ENCODE measurements at regions not wholly inside any gene's neighbourhood (a gene's known extent, or its start where the extent isn't known, plus 50 kb on each side); places are given as distances from the start of the nearest gene placed in this dataset.

GRCh38 chr10:62527019-62527827 lies 153.1 kb downstream of the ZNF365 start:
- H3K27me3 ChIP-seq (ENCODE audit: control insufficient read depth, insufficient read depth, low read length), result no peaks in the 10 kb centered on the region
- no peaks in the 10 kb centered on the region for H3K36me3 ChIP-seq (ENCODE audit: control insufficient read depth, insufficient read depth, low read length)
- no peak overlapping the region for H2AFZ ChIP-seq
- no peak overlapping the region for H3K4me2 ChIP-seq (ENCODE audit: low read length)
- no peaks in the 10 kb centered on the region for H3K9me3 ChIP-seq (ENCODE audit: control insufficient read depth, low read length)
- TF ChIP-seq, protein P1, sequence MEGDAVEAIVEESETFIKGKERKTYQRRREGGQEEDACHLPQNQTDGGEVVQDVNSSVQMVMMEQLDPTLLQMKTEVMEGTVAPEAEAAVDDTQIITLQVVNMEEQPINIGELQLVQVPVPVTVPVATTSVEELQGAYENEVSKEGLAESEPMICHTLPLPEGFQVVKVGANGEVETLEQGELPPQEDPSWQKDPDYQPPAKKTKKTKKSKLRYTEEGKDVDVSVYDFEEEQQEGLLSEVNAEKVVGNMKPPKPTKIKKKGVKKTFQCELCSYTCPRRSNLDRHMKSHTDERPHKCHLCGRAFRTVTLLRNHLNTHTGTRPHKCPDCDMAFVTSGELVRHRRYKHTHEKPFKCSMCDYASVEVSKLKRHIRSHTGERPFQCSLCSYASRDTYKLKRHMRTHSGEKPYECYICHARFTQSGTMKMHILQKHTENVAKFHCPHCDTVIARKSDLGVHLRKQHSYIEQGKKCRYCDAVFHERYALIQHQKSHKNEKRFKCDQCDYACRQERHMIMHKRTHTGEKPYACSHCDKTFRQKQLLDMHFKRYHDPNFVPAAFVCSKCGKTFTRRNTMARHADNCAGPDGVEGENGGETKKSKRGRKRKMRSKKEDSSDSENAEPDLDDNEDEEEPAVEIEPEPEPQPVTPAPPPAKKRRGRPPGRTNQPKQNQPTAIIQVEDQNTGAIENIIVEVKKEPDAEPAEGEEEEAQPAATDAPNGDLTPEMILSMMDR (IDR thresholded peaks at IDR 0.05), result no peak
- H3K4me3 ChIP-seq (ENCODE audit: low read depth, low read length), result no peak overlapping the region
- no peak overlapping the region for H3K9ac ChIP-seq
- no peaks in the 10 kb centered on the region for H3K4me1 ChIP-seq
- no peaks in the 10 kb centered on the region for H3K79me2 ChIP-seq
- no peak overlapping the region for H3K27ac ChIP-seq

DNA sequence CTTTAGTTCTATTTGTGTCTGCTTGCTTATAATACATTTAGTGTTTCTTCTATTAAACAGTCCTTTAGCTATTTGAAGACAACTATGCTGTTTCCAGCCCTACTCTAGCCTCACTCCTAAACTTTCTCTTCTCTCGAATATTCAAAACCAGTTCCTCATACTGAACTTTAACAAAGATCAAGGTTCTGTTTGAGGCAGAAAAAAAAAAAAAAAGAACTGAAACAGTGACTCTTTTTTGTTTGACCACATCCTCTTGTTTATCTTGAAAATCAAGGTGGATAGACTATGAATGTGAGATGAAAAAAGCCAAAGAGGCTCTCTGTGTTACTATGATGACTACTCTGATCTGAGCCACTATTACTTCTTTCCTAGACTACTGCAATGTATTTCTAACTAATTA lies 154.3 kb downstream of the ZNF365 start:
- Histone ChIP-seq H3K4me2 (ENCODE audit: low read length) (no peak overlapping the region), H3K4me3 (ENCODE audit: low read depth, low read length) (no peak overlapping the region), H3K9ac (no peak overlapping the region), H3K9me3 (ENCODE audit: control insufficient read depth, low read length) (no peaks in the 10 kb centered on the region), H3K27ac (no peak overlapping the region), H3K36me3 (ENCODE audit: control insufficient read depth, insufficient read depth, low read length) (no peaks in the 10 kb centered on the region), H3K4me1 (no peaks in the 10 kb centered on the region), H3K79me2 (no peaks in the 10 kb centered on the region), H3K27me3 (ENCODE audit: control insufficient read depth, insufficient read depth, low read length) (no peaks in the 10 kb centered on the region), H2AFZ (no peak overlapping the region)
- TF ChIP-seq, protein P1 (IDR thresholded peaks at IDR 0.05), result no peak

DNA sequence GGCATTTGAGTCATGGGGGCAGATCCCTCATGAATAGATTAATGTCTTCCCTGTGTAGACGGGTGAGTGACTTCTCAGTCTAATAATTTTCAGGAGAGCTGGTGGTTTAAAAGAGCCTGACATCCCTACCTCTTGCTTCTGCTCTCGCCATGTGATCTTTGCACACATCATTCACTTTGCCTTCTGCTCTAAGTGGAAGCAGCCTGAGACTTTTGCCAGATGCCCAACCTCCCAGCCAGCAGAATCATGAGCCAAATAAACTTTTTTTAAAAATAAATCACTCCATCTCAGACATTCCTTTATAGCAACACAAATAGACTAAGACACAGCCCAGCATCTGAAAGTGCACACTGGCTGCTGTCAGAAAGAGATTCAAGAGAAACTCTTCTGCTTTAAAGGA lies 155.2 kb downstream of the ZNF365 start:
- Histone ChIP-seq H3K79me2 (no peaks in the 10 kb centered on the region), H2AFZ (no peak overlapping the region), H3K27ac (no peak overlapping the region), H3K9ac (no peak overlapping the region), H3K4me1 (no peaks in the 10 kb centered on the region), H3K27me3 (ENCODE audit: control insufficient read depth, insufficient read depth, low read length) (no peaks in the 10 kb centered on the region), H3K36me3 (ENCODE audit: control insufficient read depth, insufficient read depth, low read length) (no peaks in the 10 kb centered on the region), H3K4me3 (ENCODE audit: low read depth, low read length) (no peak overlapping the region), H3K9me3 (ENCODE audit: control insufficient read depth, low read length) (no peaks in the 10 kb centered on the region), H3K4me2 (ENCODE audit: low read length) (no peak overlapping the region)
- TF ChIP-seq, protein P1 (IDR thresholded peaks at IDR 0.05), result no peak

DNA sequence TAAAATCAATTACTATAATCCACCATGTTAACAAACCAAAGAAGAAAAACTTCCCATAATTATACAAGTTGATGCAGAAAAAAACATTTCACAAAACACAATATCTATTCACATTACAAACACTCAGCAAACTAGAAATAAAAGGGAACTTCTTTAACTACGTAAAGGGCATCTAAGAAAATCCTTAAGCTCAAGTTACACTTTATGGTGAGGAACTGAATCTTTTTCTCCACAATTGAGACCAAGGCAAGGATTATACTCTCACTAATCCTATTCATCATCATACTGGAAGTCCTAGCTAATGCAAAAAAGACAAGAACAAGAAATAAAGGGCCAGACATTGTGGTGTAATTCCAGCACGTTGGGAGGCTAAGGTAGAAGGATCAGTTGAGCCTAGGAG lies 159.9 kb downstream of the ZNF365 start:
- Histone ChIP-seq H3K4me2 (ENCODE audit: low read length) (no peak overlapping the region), H3K9ac (no peak overlapping the region), H3K9me3 (ENCODE audit: control insufficient read depth, low read length) (no peaks in the 10 kb centered on the region), H3K79me2 (no peaks in the 10 kb centered on the region), H3K4me3 (ENCODE audit: low read depth, low read length) (no peak overlapping the region), H3K27me3 (ENCODE audit: control insufficient read depth, insufficient read depth, low read length) (no peaks in the 10 kb centered on the region), H3K36me3 (ENCODE audit: control insufficient read depth, insufficient read depth, low read length) (no peaks in the 10 kb centered on the region), H3K4me1 (no peaks in the 10 kb centered on the region), H2AFZ (no peak overlapping the region), H3K27ac (no peak overlapping the region)
- TF ChIP-seq, protein P1 (IDR thresholded peaks at IDR 0.05), result no peak

GRCh38 chr10:62538606-62539005 lies 164.4 kb downstream of the ZNF365 start:
- Histone ChIP-seq H3K4me3 (ENCODE audit: low read depth, low read length) (no peak overlapping the region), H3K9ac (no peak overlapping the region), H3K27me3 (ENCODE audit: control insufficient read depth, insufficient read depth, low read length) (no peaks in the 10 kb centered on the region), H3K79me2 (no peaks in the 10 kb centered on the region), H3K27ac (no peak overlapping the region), H3K4me2 (ENCODE audit: low read length) (no peak overlapping the region), H3K36me3 (ENCODE audit: control insufficient read depth, insufficient read depth, low read length) (no peaks in the 10 kb centered on the region), H3K4me1 (no peaks in the 10 kb centered on the region), H3K9me3 (ENCODE audit: control insufficient read depth, low read length) (no peaks in the 10 kb centered on the region), H2AFZ (no peak overlapping the region)
- TF ChIP-seq, protein P1 (IDR thresholded peaks at IDR 0.05), result no peak
